SH-SY5Y (cell line): ENCODE measurements at regions not wholly inside any gene's neighbourhood (a gene's known extent, or its start where the extent isn't known, plus 50 kb on each side); places are given as distances from the start of the nearest gene placed in this dataset.

ENCODE experiments used
- GATA2 ChIP-seq: IDR thresholded peaks from 2 replicates; pipeline ENCODE4 v1.6.1; 2011; ENCODE audit warnings: mild to moderate bottlenecking, low read depth, low read length
- GATA3 ChIP-seq: IDR thresholded peaks from 2 replicates; pipeline ENCODE4 v1.6.1; 2011; ENCODE audit warnings: low read depth, mild to moderate bottlenecking, low read length, moderate library complexity

GRCh38 chr2:7292154-7292691 lies 375.0 kb downstream of the RNF144A start:
- TF ChIP-seq GATA2 (no peak), GATA3 (no peak)
